GM13977 (cell line): ENCODE measurements at regions not wholly inside any gene's neighbourhood (a gene's known extent, or its start where the extent isn't known, plus 50 kb on each side); places are given as distances from the start of the nearest gene placed in this dataset.

Experiments used
- DNase-seq: peaks from one replicate; pipeline ENCODE4 v3.0.0; 2012; ENCODE audit warnings: low spot score
- in situ Hi-C: fragments of 300-500 bp; cut with MboI; formaldehyde crosslinking; loops from one replicate; pipeline ENCODE4 v1.12.0; 2022; ENCODE audit warnings: low sequenced_read_pairs, low pct_unique_long_range_greater_than_20kb, mixed read lengths, inconsistent platforms; ENCODE audit not compliant: unreplicated experiment
- TF ChIP-seq, protein P1 (sequence below): IDR thresholded peaks from 2 replicates; pipeline ENCODE4 v1.5.1; 2012; ENCODE audit warnings: mild to moderate bottlenecking, control low read depth; ENCODE audit not compliant: insufficient read depth; ENCODE audit errors: extremely low read depth, missing control alignments

- in situ Hi-C loops, result no loop called here
- TF ChIP-seq, protein P1, sequence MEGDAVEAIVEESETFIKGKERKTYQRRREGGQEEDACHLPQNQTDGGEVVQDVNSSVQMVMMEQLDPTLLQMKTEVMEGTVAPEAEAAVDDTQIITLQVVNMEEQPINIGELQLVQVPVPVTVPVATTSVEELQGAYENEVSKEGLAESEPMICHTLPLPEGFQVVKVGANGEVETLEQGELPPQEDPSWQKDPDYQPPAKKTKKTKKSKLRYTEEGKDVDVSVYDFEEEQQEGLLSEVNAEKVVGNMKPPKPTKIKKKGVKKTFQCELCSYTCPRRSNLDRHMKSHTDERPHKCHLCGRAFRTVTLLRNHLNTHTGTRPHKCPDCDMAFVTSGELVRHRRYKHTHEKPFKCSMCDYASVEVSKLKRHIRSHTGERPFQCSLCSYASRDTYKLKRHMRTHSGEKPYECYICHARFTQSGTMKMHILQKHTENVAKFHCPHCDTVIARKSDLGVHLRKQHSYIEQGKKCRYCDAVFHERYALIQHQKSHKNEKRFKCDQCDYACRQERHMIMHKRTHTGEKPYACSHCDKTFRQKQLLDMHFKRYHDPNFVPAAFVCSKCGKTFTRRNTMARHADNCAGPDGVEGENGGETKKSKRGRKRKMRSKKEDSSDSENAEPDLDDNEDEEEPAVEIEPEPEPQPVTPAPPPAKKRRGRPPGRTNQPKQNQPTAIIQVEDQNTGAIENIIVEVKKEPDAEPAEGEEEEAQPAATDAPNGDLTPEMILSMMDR, result no peak
Observed at GRCh38 chr5:63831381-63831780, 130.9 kb downstream of the HTR1A start.

DNA sequence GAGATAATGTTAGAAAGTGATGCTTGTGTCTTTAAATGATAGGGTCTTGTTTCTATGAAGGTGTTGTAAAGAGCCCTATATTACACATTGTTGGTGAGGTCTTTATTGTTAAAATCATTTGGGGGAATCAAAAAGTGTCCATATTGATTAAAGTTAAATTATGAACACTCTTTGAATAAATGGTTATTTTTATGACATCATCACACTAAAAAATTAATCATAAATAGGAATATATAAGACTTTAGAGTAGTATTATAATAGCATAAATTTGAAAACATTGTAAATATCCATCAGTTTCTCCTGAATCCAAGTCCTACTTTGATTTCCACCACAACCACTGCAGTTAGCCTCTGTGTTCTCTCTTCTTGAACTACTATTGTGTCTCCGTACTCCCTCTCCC, 136.3 kb downstream of the HTR1A start:
- TF ChIP-seq, protein P1, result no peak
- no peak for DNase-seq
- in situ Hi-C loops, result no loop called here

More at GRCh38 chr5:63831381-63831780, 130.9 kb downstream of the HTR1A start:
- DNase-seq, result no peak

GRCh38 chr5:63823583-63823982, 138.7 kb downstream of the HTR1A start:
- DNase-seq, result no peak
- TF ChIP-seq, protein P1, result no peak
- in situ Hi-C loops, result no loop called here

DNA sequence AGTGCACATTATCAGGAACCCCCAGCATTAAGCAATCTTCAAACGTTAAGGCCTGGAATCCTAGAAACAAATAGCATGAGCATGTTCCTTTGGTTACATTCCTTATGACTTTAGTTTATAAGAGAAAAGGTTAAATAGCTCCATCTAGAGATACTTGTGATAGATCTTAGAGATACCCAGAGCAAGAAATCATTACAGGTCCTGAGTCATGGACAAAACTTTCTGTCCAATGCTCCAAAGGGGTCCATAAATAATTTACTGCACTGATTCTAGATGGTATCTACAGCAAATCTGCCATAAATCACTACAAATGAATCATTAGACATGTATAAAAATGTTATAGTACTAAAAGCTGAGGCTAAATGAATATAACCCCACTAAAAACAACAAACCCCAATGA, 139.6 kb downstream of the HTR1A start:
- no peak for DNase-seq
- TF ChIP-seq, protein P1, result no peak
- in situ Hi-C loops, result no loop called here

DNA sequence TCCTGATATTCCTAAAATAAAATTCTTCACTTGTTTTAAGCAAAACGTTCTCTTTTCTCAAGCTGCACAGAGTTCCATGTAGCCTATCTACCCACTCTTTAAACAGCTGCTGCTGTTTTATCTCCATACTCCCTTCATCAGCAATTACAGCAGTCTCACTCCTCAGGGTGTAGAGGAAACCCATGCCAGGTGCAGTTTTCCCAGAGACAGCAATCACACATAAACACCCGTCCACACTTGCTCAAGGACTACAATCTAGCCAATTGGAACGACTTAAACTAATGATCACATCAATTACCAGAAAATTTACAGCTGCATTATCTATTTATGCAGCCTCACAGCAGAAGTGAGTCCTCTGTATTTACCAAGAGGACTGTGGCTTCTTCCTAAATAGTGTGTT, 141.7 kb downstream of the HTR1A start:
- in situ Hi-C loops, result no loop called here
- TF ChIP-seq, protein P1, result no peak

DNA sequence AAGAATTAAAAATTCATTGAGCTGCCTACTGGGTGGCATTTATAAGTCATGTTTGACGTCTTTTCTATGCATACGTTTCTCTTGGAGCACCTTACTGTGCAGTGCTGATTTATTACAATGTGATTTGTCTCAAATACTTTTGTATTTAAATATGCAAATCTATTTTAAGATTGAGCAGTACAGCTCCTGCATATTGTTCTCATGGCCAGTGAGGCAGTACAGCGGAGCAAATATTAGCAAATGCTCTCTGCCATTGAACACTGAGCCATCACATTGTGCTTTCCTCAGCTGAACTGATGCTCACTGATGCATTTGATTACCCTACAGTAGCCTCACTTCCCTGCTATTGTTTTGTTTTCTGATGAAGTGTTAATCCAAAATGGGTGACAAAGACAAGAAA, 149.6 kb downstream of the HTR1A start:
- in situ Hi-C loops, result no loop called here
- TF ChIP-seq, protein P1, result no peak
- no peak for DNase-seq

More for the DNA sequence above, 141.7 kb downstream of the HTR1A start:
- no peak for DNase-seq

- in situ Hi-C loops, result no loop called here
- no peak for DNase-seq
- TF ChIP-seq, protein P1, result no peak
Observed at GRCh38 chr5:63811961-63812360, 150.3 kb downstream of the HTR1A start.
